A673 (cell line): ENCODE measurements at regions not wholly inside any gene's neighbourhood (a gene's known extent, or its start where the extent isn't known, plus 50 kb on each side); places are given as distances from the start of the nearest gene placed in this dataset.
A peak's percentile ranks its signal among the peaks of the same experiment; 100 is the strongest.

Experiments
- CTCF ChIP-seq: fragments of 300-800, 200-600 bp; sonication (generic); conservative IDR thresholded peaks from 2 replicates; pipeline ENCODE4 v1.5.1; 2017; ENCODE audit warnings: low read depth, mild to moderate bottlenecking, antibody characterized with exemption, low read length, moderate library complexity, mixed read lengths
- EZH2 ChIP-seq: fragments of 200-600 bp; sonication (generic); IDR thresholded peaks from 2 replicates; pipeline ENCODE4 v1.6.1; 2017; ENCODE audit warnings: borderline replicate concordance, low read depth, mild to moderate bottlenecking, mixed read lengths, antibody characterized with exemption, low read length; ENCODE audit not compliant: poor library complexity, severe bottlenecking

- TF ChIP-seq CTCF (peak; percentile 32; the same call in 1 of the 2 replicates), EZH2 (no peak)
Observed at GRCh38 chr2:6355886-6356761, 509.6 kb downstream of the CMPK2 start.
